Lung (tissue), 11 donors: ENCODE measurements at regions not wholly inside any gene's neighbourhood (a gene's known extent, or its start where the extent isn't known, plus 50 kb on each side); places are given as distances from the start of the nearest gene placed in this dataset.

ENCODE experiments used
- ATAC-seq: fragments of 200-7000 bp; cut with Tn5 transposase; one replicate; pipeline ENCODE4 v1.9.1; 2020; ENCODE audit warnings: moderate number of reproducible peaks; ENCODE audit not compliant: insufficient read depth, low FRiP score
- DNase-seq, 3 donors: peaks; one replicate each; pipeline ENCODE4 v3.0.0-alpha.2; 2013 to 2017
- H3K27ac ChIP-seq, 2 donors: one replicate each; pipeline ENCODE4 v1.5.1; 2013; ENCODE audit warnings: mild to moderate bottlenecking in 2 of 2, moderate library complexity in 2 of 2, control low read depth in 1 of 2, inconsistent platforms in 1 of 2, low read depth in 1 of 2, low read length in 1 of 2
- H3K27me3 ChIP-seq, 3 donors: one replicate each; pipeline ENCODE4 v1.5.1; 2013; ENCODE audit warnings: low read length in 2 of 3; ENCODE audit not compliant: control insufficient read depth in 3 of 3, insufficient read depth in 3 of 3
- H3K36me3 ChIP-seq, 4 donors: one replicate each; pipeline ENCODE4 v1.5.1; 2013; ENCODE audit warnings: low read length in 4 of 4, mild to moderate bottlenecking in 1 of 4, moderate library complexity in 1 of 4; ENCODE audit not compliant: control insufficient read depth in 4 of 4, insufficient read depth in 4 of 4
- H3K4me1 ChIP-seq, 5 donors: one replicate each; pipeline ENCODE4 v1.5.1; 2013; ENCODE audit warnings: low read length in 5 of 5, mild to moderate bottlenecking in 2 of 5, moderate library complexity in 1 of 5; ENCODE audit not compliant: control insufficient read depth in 5 of 5, insufficient read depth in 5 of 5
- H3K4me3 ChIP-seq: one replicate; pipeline ENCODE4 v1.5.1; 2013; ENCODE audit warnings: mild to moderate bottlenecking, control low read depth, moderate library complexity
- H3K9ac ChIP-seq, 2 donors: one replicate each; pipeline ENCODE4 v1.5.1; 2013; ENCODE audit warnings: low read length in 2 of 2, control low read depth in 1 of 2; ENCODE audit not compliant: insufficient read depth in 1 of 2
- H3K9me3 ChIP-seq, 4 donors: one replicate each; pipeline ENCODE4 v1.5.1; 2013; ENCODE audit warnings: low read length in 3 of 4, mild to moderate bottlenecking in 1 of 4, moderate library complexity in 1 of 4; ENCODE audit not compliant: control insufficient read depth in 4 of 4, insufficient read depth in 3 of 4
- WGBS, 2 donors: extraction: QIAGEN DNeasy Blood & Tissue Kit; methylation state at CpG; one replicate each; pipeline ENCODE4 v1.1.7; 2013; 5-methylcytosine and 5-hydroxymethylcytosine counted together
- TF ChIP-seq, protein P1 (sequence below): IDR thresholded peaks from 2 replicates; pipeline ENCODE4 v1.5.1; 2012; ENCODE audit warnings: mild to moderate bottlenecking; ENCODE audit errors: control extremely low read depth, extremely low read depth
- donor health status: control.
- donor health status: control.
- donor health status: Bipolar disorder and iron deficiency.
- donor health status: healthy.
- donor health status: DM: yes; HTN: yes; CAD: no.

DNA sequence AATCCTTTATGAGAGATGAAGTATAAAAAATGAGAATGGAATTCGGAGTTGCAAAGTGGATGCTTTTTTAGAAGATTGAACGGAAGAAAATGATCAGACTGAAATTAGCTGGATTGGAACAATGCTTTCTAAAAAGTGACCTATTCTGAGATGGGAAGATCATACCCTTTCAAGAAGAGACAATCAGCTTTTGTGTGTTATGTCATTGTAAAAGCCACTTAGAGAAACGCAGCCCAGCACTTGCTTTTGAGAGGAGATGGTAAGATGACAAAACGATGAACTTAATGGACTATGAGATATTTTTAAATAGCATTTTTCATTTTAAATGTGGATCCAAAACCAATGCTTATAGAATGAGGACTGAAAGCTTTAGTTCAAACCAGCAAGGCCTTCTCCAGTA is 871.4 kb upstream of the KLHL29 start:
- WGBS, 2 donors: 84 to 91% methylated on average over 4 of the region's 4 CpGs
- no peak for DNase-seq
- TF ChIP-seq, protein P1, sequence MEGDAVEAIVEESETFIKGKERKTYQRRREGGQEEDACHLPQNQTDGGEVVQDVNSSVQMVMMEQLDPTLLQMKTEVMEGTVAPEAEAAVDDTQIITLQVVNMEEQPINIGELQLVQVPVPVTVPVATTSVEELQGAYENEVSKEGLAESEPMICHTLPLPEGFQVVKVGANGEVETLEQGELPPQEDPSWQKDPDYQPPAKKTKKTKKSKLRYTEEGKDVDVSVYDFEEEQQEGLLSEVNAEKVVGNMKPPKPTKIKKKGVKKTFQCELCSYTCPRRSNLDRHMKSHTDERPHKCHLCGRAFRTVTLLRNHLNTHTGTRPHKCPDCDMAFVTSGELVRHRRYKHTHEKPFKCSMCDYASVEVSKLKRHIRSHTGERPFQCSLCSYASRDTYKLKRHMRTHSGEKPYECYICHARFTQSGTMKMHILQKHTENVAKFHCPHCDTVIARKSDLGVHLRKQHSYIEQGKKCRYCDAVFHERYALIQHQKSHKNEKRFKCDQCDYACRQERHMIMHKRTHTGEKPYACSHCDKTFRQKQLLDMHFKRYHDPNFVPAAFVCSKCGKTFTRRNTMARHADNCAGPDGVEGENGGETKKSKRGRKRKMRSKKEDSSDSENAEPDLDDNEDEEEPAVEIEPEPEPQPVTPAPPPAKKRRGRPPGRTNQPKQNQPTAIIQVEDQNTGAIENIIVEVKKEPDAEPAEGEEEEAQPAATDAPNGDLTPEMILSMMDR: no peak
- no peak overlapping the region for H3K4me3 ChIP-seq
- no peaks in the 10 kb centered on the region for H3K27me3 ChIP-seq
- H3K9ac ChIP-seq: no peak overlapping the region
- no peak overlapping the region for H3K27ac ChIP-seq
- peaks cover 0 to 4% (median 2%) of the 10 kb centered on the region in 4 donors for H3K9me3 ChIP-seq
- ATAC-seq: no peak
- peaks cover 0 to 2% (median 0%) of the 10 kb centered on the region in 5 donors for H3K4me1 ChIP-seq
- H3K36me3 ChIP-seq: no peaks in the 10 kb centered on the region

DNA sequence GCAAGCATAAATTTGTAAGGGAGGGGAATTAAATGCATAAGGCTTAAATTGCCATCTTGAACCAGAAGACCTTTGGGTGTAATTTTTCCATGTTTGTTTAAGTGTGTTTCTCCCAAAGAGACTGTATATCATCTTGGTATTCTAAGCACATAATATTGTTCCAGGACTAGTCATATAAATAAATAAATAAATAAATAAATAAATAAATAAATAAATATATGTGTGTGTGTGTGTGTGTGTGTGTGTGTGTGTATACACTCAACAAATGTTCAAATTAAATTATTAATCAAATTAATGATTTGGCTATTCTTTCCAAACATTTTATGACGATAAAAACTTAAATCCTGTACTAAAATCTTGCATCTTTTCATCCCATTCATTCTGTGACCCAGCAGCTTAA is 867.8 kb upstream of the KLHL29 start:
- TF ChIP-seq, protein P1: no peak
- ATAC-seq: no peak

DNA sequence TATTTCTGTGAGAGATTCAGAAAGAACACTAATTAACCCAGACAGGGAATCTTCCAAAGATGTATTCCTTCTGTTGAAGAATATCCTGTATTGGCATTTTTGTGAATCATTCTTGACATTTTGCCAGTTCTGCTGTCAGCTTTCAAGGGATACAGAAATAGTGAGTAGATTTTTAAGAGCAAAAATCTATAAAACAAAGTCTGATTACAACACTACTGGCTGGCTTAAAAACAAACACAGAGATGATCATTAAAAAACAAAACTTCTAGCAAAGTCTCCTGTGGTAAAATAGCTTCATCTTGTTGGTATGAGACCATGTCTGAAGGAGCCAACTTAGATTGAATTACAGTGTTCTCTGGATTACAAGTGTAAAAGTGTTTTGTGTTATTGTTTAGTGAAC is 866.3 kb upstream of the KLHL29 start:
- no peaks in the 10 kb centered on the region for H3K36me3 ChIP-seq
- no peak overlapping the region for H3K4me3 ChIP-seq
- H3K27ac ChIP-seq: no peak overlapping the region
- peaks cover 0 to 4% (median 0%) of the 10 kb centered on the region in 5 donors for H3K4me1 ChIP-seq
- no peak overlapping the region for H3K9ac ChIP-seq
- DNase-seq (peak in 1 of 3 donors; percentile 11), ATAC-seq (no peak)
- TF ChIP-seq, protein P1: no peak
- no peaks in the 10 kb centered on the region for H3K27me3 ChIP-seq
- H3K9me3 ChIP-seq: peaks cover 0 to 2% (median 0%) of the 10 kb centered on the region in 4 donors

More for the DNA sequence above, 867.8 kb upstream of the KLHL29 start:
- no peak for DNase-seq
- no peak overlapping the region for H3K27ac ChIP-seq
- whole genome bisulfite sequencing, 2 donors: 33 to 90% methylated on average over 1 of the region's 1 CpG
- no peaks in the 10 kb centered on the region for H3K36me3 ChIP-seq
- H3K9ac ChIP-seq: no peak overlapping the region
- peaks cover 0 to 2% (median under 1%) of the 10 kb centered on the region in 4 donors for H3K9me3 ChIP-seq
- H3K4me1 ChIP-seq: peaks cover 0 to 4% (median 0%) of the 10 kb centered on the region in 5 donors
- H3K4me3 ChIP-seq: no peak overlapping the region
- no peaks in the 10 kb centered on the region for H3K27me3 ChIP-seq
